Esophagus squamous epithelium (tissue), 4 donors: ENCODE measurements at regions not wholly inside any gene's neighbourhood (a gene's known extent, or its start where the extent isn't known, plus 50 kb on each side); places are given as distances from the start of the nearest gene placed in this dataset.

Source experiments
- CTCF ChIP-seq, 6 experiments: fragments of 450-650 bp in 4 of 6; fragments of 200-600 bp in 2 of 6; sonication (generic) in 2 of 6; IDR thresholded peaks; one replicate each; pipeline ENCODE4 v1.5.1; 2016 to 2019; ENCODE audit warnings: antibody characterized with exemption in 6 of 6, mild to moderate bottlenecking in 4 of 6, moderate library complexity in 4 of 6
- POLR2A ChIP-seq, 4 donors: fragments of 450-650 bp; IDR thresholded peaks; one replicate each; pipeline ENCODE4 v1.6.1; 2017; ENCODE audit warnings: antibody characterized with exemption in 4 of 4, mild to moderate bottlenecking in 4 of 4, moderate library complexity in 3 of 4

- TF ChIP-seq CTCF (IDR thresholded peaks at IDR 0.05) (no peak), POLR2A (IDR thresholded peaks at IDR 0.05) (no peak)
Measured at GRCh38 chr1:60825593-60825992, 256.8 kb upstream of the NFIA start.
